Neural crest cell (in vitro differentiated cells): ENCODE measurements at regions not wholly inside any gene's neighbourhood (a gene's known extent, or its start where the extent isn't known, plus 50 kb on each side); places are given as distances from the start of the nearest gene placed in this dataset.

ENCODE experiments used
- DNase-seq: peaks from one replicate; pipeline ENCODE4 v3.0.0; 2021; ENCODE audit warnings: low read depth, mixed read lengths, low spot score
- H3K27ac Mint-ChIP-seq: one replicate; pipeline ENCODE4 v1.8.0; 2021; ENCODE audit warnings: mild to moderate bottlenecking, mixed read lengths; ENCODE audit not compliant: unreplicated experiment
- H3K27me3 Mint-ChIP-seq: 2 replicates; pipeline ENCODE4 v1.8.0; 2021; ENCODE audit warnings: low read depth, mild to moderate bottlenecking, mixed read lengths
- H3K36me3 Mint-ChIP-seq: 2 replicates; pipeline ENCODE4 v1.8.0; 2021; ENCODE audit warnings: low read depth, mild to moderate bottlenecking, mixed read lengths
- H3K4me1 Mint-ChIP-seq: 2 replicates; pipeline ENCODE4 v1.8.0; 2021; ENCODE audit warnings: mixed read lengths
- H3K4me3 Mint-ChIP-seq: one replicate; pipeline ENCODE4 v1.8.0; 2021; ENCODE audit warnings: mild to moderate bottlenecking, mixed read lengths
- H3K9me3 Mint-ChIP-seq: 2 replicates; pipeline ENCODE4 v1.8.0; 2021; ENCODE audit warnings: mixed read lengths
- TF ChIP-seq, protein P1 (sequence below): fragments of 200-600 bp; sonication (generic); conservative IDR thresholded peaks from 2 replicates; pipeline ENCODE4 v1.5.0; 2021; ENCODE audit warnings: antibody characterized with exemption, mild to moderate bottlenecking

- peaks cover 2% of the 10 kb centered on the region for H3K9me3 Mint-ChIP-seq
These were observed 478.5 kb upstream of the ZEB2 start for GRCh38 chr2:144998435-144998834.

GRCh38 chr2:144996225-144996795 is 476.4 kb upstream of the ZEB2 start:
- no peak overlapping the region for H3K27ac Mint-ChIP-seq
- H3K36me3 Mint-ChIP-seq, result no peaks in the 10 kb centered on the region
- peaks cover 1% of the 10 kb centered on the region for H3K4me1 Mint-ChIP-seq
- peaks cover 3% of the 10 kb centered on the region for H3K9me3 Mint-ChIP-seq
- no peak for DNase-seq
- TF ChIP-seq, protein P1, sequence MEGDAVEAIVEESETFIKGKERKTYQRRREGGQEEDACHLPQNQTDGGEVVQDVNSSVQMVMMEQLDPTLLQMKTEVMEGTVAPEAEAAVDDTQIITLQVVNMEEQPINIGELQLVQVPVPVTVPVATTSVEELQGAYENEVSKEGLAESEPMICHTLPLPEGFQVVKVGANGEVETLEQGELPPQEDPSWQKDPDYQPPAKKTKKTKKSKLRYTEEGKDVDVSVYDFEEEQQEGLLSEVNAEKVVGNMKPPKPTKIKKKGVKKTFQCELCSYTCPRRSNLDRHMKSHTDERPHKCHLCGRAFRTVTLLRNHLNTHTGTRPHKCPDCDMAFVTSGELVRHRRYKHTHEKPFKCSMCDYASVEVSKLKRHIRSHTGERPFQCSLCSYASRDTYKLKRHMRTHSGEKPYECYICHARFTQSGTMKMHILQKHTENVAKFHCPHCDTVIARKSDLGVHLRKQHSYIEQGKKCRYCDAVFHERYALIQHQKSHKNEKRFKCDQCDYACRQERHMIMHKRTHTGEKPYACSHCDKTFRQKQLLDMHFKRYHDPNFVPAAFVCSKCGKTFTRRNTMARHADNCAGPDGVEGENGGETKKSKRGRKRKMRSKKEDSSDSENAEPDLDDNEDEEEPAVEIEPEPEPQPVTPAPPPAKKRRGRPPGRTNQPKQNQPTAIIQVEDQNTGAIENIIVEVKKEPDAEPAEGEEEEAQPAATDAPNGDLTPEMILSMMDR, result no peak
- H3K4me3 Mint-ChIP-seq, result no peak overlapping the region
- no peaks in the 10 kb centered on the region for H3K27me3 Mint-ChIP-seq

More at GRCh38 chr2:144998435-144998834, 478.5 kb upstream of the ZEB2 start:
- H3K36me3 Mint-ChIP-seq, result no peaks in the 10 kb centered on the region
- no peak overlapping the region for H3K27ac Mint-ChIP-seq
- H3K27me3 Mint-ChIP-seq, result no peaks in the 10 kb centered on the region
- TF ChIP-seq, protein P1, result no peak
- H3K4me3 Mint-ChIP-seq, result no peak overlapping the region
- no peak for DNase-seq
- H3K4me1 Mint-ChIP-seq, result no peaks in the 10 kb centered on the region

GRCh38 chr2:144995482-144995881 is 475.6 kb upstream of the ZEB2 start:
- H3K36me3 Mint-ChIP-seq, result no peaks in the 10 kb centered on the region
- TF ChIP-seq, protein P1, result no peak
- DNase-seq, result no peak
- H3K4me1 Mint-ChIP-seq, result peaks cover 10% of the 10 kb centered on the region
- H3K27me3 Mint-ChIP-seq, result no peaks in the 10 kb centered on the region
- peaks cover 3% of the 10 kb centered on the region for H3K9me3 Mint-ChIP-seq
- no peak overlapping the region for H3K27ac Mint-ChIP-seq
- H3K4me3 Mint-ChIP-seq, result no peak overlapping the region

DNA sequence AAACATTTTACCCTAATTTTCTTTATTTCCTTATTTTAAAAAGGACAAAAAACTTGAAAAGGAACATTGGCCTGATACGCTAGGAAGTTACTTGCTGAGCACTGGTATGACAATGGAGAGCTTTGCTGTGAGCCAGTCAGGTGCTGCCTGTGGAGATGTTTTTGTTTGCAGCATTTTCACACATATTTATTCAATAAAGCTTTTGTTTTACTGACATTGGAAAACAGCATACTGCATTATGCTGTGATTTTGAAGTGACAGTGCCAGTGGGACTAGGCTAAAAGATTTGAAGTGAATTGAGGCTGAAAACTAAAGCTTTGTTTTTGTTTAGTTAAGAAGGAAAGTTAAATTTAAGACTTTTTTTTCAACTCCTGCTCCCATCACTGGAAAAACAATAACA is 470.7 kb upstream of the ZEB2 start:
- Mint-ChIP-seq H3K27me3 (no peaks in the 10 kb centered on the region), H3K4me3 (no peak overlapping the region), H3K27ac (peak overlapping the region; percentile 89), H3K4me1 (peaks cover 27% of the 10 kb centered on the region), H3K9me3 (peaks cover 20% of the 10 kb centered on the region), H3K36me3 (peaks cover 25% of the 10 kb centered on the region)
- no peak for DNase-seq
- TF ChIP-seq, protein P1, result no peak

- Mint-ChIP-seq H3K4me1 (peaks cover 27% of the 10 kb centered on the region), H3K27ac (peak overlapping the region; percentile 32), H3K27me3 (no peaks in the 10 kb centered on the region), H3K4me3 (no peak overlapping the region), H3K36me3 (peaks cover 29% of the 10 kb centered on the region), H3K9me3 (peaks cover 27% of the 10 kb centered on the region)
- DNase-seq, result no peak
- TF ChIP-seq, protein P1, result no peak
These were observed 469.8 kb upstream of the ZEB2 start for GRCh38 chr2:144989579-144990270.
